ENCODE measurements at regions not wholly inside any gene's neighbourhood (a gene's known extent, or its start where the extent isn't known, plus 50 kb on each side); places are given as distances from the start of the nearest gene placed in this dataset.
A peak's percentile ranks its signal among the peaks of the same experiment; 100 is the strongest.

DNA sequence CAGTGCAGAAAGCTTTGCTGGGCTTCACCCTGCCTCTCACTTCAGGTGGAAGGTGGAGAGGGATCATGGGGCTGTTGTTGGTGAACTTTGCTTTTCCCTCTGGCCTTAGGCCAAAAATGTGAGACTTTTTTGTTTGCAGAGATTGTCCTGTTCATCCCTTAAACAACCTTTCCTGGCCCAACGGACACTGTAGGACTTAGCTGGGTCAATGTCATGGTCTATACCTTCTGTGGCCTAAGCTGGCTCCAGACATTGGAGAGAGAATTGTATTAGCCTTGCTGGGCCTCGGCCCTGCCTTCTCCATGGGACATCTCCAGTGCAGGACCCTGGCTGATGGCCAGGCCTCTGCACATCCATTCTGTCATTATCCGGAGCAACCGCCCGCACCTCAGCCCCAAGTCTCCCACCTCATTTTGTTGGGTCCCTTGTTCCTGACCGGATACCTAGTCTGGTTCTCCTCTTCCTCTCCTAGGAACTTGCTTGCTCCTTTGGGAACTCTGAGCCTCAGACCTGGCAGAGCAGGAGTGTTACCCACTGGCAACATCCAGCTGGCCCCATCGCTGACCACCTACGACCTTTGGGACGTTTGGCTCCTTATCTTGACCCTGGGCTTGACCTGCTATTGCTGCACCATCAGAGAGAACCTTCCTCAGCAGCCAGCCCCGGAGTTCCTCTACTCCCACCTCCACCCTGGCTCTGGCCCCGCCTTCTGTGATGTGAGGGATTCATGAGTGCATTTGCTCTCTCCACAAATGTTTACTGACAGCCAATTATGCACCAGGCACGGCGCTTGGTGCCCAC is 128.2 kb downstream of the BANF2 start (continued):
- TF ChIP-seq YEATS2 (CRISPR knock-in tag; IDR thresholded peaks at IDR 0.05; ENCODE audit: borderline replicate concordance) (no peak), U2AF1 (optimal IDR thresholded peaks at IDR 0.05; ENCODE audit: low read depth, low read length) (no peak), SNAPC2 (CRISPR knock-in tag; IDR thresholded peaks at IDR 0.05) (no peak), HIVEP1 (CRISPR knock-in tag; IDR thresholded peaks at IDR 0.05) (no peak), ZNF678 (CRISPR knock-in tag; IDR thresholded peaks at IDR 0.05) (no peak), ZNF75D (CRISPR knock-in tag; IDR thresholded peaks at IDR 0.05; ENCODE audit: borderline replicate concordance) (no peak), ZNF432 (CRISPR knock-in tag; IDR thresholded peaks at IDR 0.05; ENCODE audit: borderline replicate concordance) (no peak), TEAD2 (CRISPR knock-in tag; IDR thresholded peaks at IDR 0.05) (no peak), POLR2AphosphoS2 (IDR thresholded peaks at IDR 0.05; ENCODE audit: low read depth, low read length) (no peak), ZNF891 (CRISPR knock-in tag; IDR thresholded peaks at IDR 0.05) (no peak), ZNF557 (CRISPR knock-in tag; IDR thresholded peaks at IDR 0.05) (no peak), DNMT1 (CRISPR knock-in tag; IDR thresholded peaks at IDR 0.05) (no peak), TP53 (CRISPR knock-in tag; conservative IDR thresholded peaks at IDR 0.05) (0 out of 2 replicates have a peak, but pooled peaks have one; percentile 19), STAG1 (CRISPR knock-in tag; IDR thresholded peaks at IDR 0.05) (no peak; the same call in 1 of the 2 replicates), ZSCAN29 (CRISPR knock-in tag; conservative IDR thresholded peaks at IDR 0.05) (no peak), ZNF256 (CRISPR knock-in tag; conservative IDR thresholded peaks at IDR 0.05) (0 out of 2 replicates have a peak, but pooled peaks have one; percentile 78), AKAP8 (CRISPR knock-in tag; IDR thresholded peaks at IDR 0.05) (no peak), HOXD1 (CRISPR knock-in tag; IDR thresholded peaks at IDR 0.05) (no peak)
- TF ChIP-seq, protein P1, sequence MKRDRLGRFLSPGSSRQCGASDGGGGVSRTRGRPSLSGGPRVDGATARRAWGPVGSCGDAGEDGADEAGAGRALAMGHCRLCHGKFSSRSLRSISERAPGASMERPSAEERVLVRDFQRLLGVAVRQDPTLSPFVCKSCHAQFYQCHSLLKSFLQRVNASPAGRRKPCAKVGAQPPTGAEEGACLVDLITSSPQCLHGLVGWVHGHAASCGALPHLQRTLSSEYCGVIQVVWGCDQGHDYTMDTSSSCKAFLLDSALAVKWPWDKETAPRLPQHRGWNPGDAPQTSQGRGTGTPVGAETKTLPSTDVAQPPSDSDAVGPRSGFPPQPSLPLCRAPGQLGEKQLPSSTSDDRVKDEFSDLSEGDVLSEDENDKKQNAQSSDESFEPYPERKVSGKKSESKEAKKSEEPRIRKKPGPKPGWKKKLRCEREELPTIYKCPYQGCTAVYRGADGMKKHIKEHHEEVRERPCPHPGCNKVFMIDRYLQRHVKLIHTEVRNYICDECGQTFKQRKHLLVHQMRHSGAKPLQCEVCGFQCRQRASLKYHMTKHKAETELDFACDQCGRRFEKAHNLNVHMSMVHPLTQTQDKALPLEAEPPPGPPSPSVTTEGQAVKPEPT (CRISPR knock-in tag; IDR thresholded peaks at IDR 0.05; ENCODE audit: low read depth) = no peak
- TF ChIP-seq, protein P2, sequence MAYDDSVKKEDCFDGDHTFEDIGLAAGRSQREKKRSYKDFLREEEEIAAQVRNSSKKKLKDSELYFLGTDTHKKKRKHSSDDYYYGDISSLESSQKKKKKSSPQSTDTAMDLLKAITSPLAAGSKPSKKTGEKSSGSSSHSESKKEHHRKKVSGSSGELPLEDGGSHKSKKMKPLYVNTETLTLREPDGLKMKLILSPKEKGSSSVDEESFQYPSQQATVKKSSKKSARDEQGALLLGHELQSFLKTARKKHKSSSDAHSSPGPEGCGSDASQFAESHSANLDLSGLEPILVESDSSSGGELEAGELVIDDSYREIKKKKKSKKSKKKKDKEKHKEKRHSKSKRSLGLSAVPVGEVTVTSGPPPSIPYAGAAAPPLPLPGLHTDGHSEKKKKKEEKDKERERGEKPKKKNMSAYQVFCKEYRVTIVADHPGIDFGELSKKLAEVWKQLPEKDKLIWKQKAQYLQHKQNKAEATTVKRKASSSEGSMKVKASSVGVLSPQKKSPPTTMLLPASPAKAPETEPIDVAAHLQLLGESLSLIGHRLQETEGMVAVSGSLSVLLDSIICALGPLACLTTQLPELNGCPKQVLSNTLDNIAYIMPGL (CRISPR knock-in tag; IDR thresholded peaks at IDR 0.05; ENCODE audit: borderline replicate concordance in 1 of 2, low read depth in 1 of 2) = no peak
- TF ChIP-seq, protein P3, sequence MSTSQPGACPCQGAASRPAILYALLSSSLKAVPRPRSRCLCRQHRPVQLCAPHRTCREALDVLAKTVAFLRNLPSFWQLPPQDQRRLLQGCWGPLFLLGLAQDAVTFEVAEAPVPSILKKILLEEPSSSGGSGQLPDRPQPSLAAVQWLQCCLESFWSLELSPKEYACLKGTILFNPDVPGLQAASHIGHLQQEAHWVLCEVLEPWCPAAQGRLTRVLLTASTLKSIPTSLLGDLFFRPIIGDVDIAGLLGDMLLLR (CRISPR knock-in tag; IDR thresholded peaks at IDR 0.05) = no peak
- TF ChIP-seq, protein P4, sequence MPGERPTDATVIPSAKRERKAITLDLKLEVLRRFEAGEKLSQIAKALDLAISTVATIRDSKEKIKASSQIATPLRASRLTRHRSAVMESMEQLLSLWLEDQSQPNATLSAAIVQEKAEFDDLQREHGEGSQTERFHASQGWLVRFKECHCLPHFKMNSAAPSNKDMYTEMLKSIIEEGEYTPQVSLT (CRISPR knock-in tag; IDR thresholded peaks at IDR 0.05; ENCODE audit: borderline replicate concordance, low read depth) = no peak

Measured in HepG2 (cell line).